Body of pancreas (tissue), 4 donors: ENCODE measurements at regions not wholly inside any gene's neighbourhood (a gene's known extent, or its start where the extent isn't known, plus 50 kb on each side); places are given as distances from the start of the nearest gene placed in this dataset.

ENCODE experiments used
- CTCF ChIP-seq, 7 experiments: fragments of 450-650 bp in 4 of 7; fragments of 200-600 bp in 3 of 7; sonication (generic) in 3 of 7; IDR thresholded peaks; one replicate each; pipeline ENCODE4 v1.5.1; 2016 to 2019; ENCODE audit warnings: antibody characterized with exemption in 7 of 7
- POLR2A ChIP-seq, 3 donors: fragments of 450-650 bp; IDR thresholded peaks; one replicate each; pipeline ENCODE4 v1.6.1; 2016; ENCODE audit warnings: antibody characterized with exemption in 3 of 3, mild to moderate bottlenecking in 2 of 3

- TF ChIP-seq POLR2A (IDR thresholded peaks at IDR 0.05), result no peak
- TF ChIP-seq CTCF (IDR thresholded peaks at IDR 0.05), result no peak
Observed at GRCh38 chr5:96220610-96221390, 212.2 kb downstream of the PCSK1 start.
